Retinal pigment epithelial cell (primary cell): ENCODE measurements at regions not wholly inside any gene's neighbourhood (a gene's known extent, or its start where the extent isn't known, plus 50 kb on each side); places are given as distances from the start of the nearest gene placed in this dataset.

Source experiments
- DNase-seq: peaks from one replicate; pipeline ENCODE4 v3.0.0-alpha.2; 2010; ENCODE audit warnings: low read depth
- H3K4me3 ChIP-seq: 2 replicates; pipeline ENCODE4 v1.5.1; 2011; ENCODE audit warnings: mild to moderate bottlenecking, low read length, control low read depth, moderate library complexity
- CTCF ChIP-seq: conservative IDR thresholded peaks from 2 replicates; pipeline ENCODE4 v1.5.1; 2011; ENCODE audit warnings: low read depth, low read length, control low read depth, inconsistent platforms

GRCh38 chr22:48490500-48491411, 1336.9 kb downstream of the BRD1 start:
- no peak for TF ChIP-seq CTCF
- no peak for DNase-seq
- H3K4me3 ChIP-seq: no peak overlapping the region

DNA sequence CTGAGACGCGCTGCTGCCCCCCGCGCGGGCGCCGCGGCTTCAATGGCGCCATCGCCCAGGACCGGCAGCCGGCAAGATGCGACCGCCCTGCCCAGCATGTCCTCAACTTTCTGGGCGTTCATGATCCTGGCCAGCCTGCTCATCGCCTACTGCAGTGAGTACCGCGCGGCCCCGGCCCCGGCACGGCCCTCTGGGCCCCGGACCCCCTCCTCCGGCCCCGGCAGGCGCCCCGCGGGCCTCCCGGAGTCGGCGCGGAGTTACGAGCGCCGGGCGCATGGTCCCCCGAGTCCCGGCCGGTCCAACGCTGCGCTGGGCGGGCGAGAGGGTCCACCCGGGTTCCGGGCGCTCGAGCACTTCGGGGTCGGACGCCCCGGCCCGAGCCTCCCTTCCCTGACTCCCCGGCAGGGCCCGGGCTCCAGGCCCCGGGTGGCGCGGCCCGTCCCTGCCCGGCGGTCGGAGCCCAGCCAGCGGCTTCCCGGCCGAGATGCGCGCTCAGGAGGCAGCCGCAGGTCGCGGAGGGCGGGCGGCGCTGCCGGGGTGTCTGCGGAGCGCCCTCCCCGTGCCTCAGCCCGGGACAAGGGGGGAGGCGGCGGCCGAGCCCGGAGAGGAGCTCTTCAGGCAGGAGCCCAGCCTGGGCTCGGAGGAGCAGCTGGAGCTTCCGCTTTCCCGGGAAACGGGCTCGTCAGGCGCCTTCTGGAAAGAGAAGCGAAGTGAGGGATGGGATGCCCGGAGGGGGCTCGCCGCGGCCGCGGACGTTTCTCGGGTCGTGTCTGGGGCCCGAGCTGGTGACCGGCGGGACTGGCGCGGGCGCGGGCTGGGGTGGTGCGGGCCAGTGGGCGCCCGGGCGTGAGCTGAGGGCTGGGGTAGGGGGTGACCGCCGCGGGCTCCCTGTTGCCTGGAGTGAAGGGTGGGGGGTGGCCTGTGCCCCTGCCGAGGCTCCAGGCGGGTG, 1337.8 kb downstream of the BRD1 start:
- no peak for DNase-seq
- TF ChIP-seq CTCF: no peak
- H3K4me3 ChIP-seq: peak overlapping the region; percentile 10

GRCh38 chr22:48488611-48489511, 1338.8 kb downstream of the BRD1 start:
- no peak overlapping the region for H3K4me3 ChIP-seq
- TF ChIP-seq CTCF: no peak
- no peak for DNase-seq

DNA sequence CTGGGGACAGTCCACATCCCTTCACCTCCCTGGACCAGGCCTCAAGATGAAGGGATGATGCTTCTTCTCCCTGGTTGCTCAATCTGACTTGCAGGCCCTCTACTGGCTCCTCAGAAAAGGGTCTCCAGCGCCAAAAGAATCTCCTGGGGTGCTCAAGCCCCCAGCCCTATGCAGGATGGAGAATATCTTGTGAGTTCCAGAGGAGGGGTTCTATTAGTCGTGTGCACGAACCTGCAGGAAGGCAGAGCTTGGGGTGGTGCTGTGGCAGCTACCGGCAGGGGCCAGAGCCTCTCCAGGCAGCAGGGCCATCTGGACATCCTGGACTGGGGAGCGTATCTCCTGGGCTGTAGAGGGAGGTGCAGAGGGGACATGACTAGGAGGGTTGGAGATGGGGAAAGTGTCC, 1339.5 kb downstream of the BRD1 start:
- TF ChIP-seq CTCF: no peak
- H3K4me3 ChIP-seq: no peak overlapping the region
- no peak for DNase-seq

- H3K4me3 ChIP-seq: no peak overlapping the region
- no peak for TF ChIP-seq CTCF
- no peak for DNase-seq
These were observed 1341.1 kb downstream of the BRD1 start for GRCh38 chr22:48486558-48486957.

DNA sequence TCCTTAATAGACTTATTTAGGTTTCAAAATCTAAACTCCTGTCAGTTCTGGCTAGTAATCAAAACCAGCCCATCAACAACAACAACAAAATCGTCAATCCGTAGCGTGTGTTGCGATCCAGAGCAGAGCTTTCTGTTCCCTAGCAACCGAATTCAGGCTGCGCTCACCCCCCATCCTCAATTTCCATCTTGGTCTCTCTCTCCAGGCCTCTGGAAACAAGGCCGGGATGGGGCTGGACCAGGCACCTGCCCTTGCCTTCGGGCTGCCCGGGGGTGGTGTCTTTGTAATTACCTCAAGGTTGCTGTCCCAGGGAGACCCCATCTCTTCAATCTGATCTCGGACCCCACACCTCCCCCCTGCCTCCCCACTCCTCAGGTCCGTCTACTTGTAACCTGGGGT, 1341.5 kb downstream of the BRD1 start:
- DNase-seq: no peak
- no peak for TF ChIP-seq CTCF
- no peak overlapping the region for H3K4me3 ChIP-seq
